Heart left ventricle (tissue), 16 donors: ENCODE measurements at regions not wholly inside any gene's neighbourhood (a gene's known extent, or its start where the extent isn't known, plus 50 kb on each side); places are given as distances from the start of the nearest gene placed in this dataset.
A peak's percentile ranks its signal among the peaks of the same experiment; 100 is the strongest.

Source experiments
- ATAC-seq, 4 donors: fragments of 200-7000 bp; cut with Tn5 transposase; one replicate each; pipeline ENCODE4 v1.9.1; 2020 to 2022; ENCODE audit warnings: moderate library complexity in 4 of 4, mild to moderate bottlenecking in 3 of 4, moderate number of reproducible peaks in 1 of 4
- DNase-seq, 5 donors: peaks; one replicate each; pipeline ENCODE4 v3.0.0-alpha.2; 2020
- H3K27ac ChIP-seq, 12 donors: fragments of 200-600 bp; sonication (generic) in 4 of 12; one replicate each; pipeline versions ENCODE4 v1.5.0 to v1.8.0; 2016 to 2022; ENCODE audit warnings: mild to moderate bottlenecking in 2 of 12
- H3K27me3 ChIP-seq, 9 donors: fragments of 200-600 bp; sonication (generic) in 2 of 9; one replicate each; pipeline versions ENCODE4 v1.5.1 to v1.8.0; 2016 to 2022; ENCODE audit warnings: mild to moderate bottlenecking in 3 of 9
- H3K36me3 ChIP-seq, 9 donors: fragments of 200-600 bp; sonication (generic) in 2 of 9; one replicate each; pipeline versions ENCODE4 v1.5.0 to v1.8.0; 2018 to 2022; ENCODE audit warnings: mild to moderate bottlenecking in 2 of 9
- H3K4me1 ChIP-seq, 12 donors: fragments of 200-600 bp; sonication (generic) in 4 of 12; one replicate each; pipeline versions ENCODE4 v1.5.0 to v1.8.0; 2016 to 2022; ENCODE audit warnings: mild to moderate bottlenecking in 3 of 12
- H3K4me3 ChIP-seq, 12 donors: fragments of 200-600 bp; sonication (generic) in 4 of 12; one replicate each; pipeline versions ENCODE4 v1.5.0 to v1.8.0; 2017 to 2022; ENCODE audit warnings: mild to moderate bottlenecking in 9 of 12, moderate library complexity in 4 of 12
- H3K9me3 ChIP-seq, 12 donors: fragments of 200-600 bp; sonication (generic) in 4 of 12; one replicate each; pipeline versions ENCODE4 v1.5.0 to v1.8.0; 2016 to 2022; ENCODE audit warnings: mild to moderate bottlenecking in 1 of 12
- POLR2A ChIP-seq, 2 donors: fragments of 450-650 bp; IDR thresholded peaks; one replicate each; pipeline ENCODE4 v1.6.1; 2017; ENCODE audit warnings: antibody characterized with exemption in 2 of 2, mild to moderate bottlenecking in 2 of 2, moderate library complexity in 2 of 2
- WGBS, 4 donors: extraction: QIAGEN DNeasy Blood & Tissue Kit in 2 of 4; methylation state at CpG; one replicate each; pipeline versions ENCODE4 v1.1.5 to v1.1.7; 2013 to 2018; 5-methylcytosine and 5-hydroxymethylcytosine counted together
- intact Hi-C, 10 donors: fragments of 100-400 bp; cut with DNase I; formaldehyde crosslinking; loops; one replicate each; pipeline versions ENCODE4 v1.11.1 to v1.14.2; 2022
- TF ChIP-seq, protein P1 (sequence below), 12 donors: fragments of 200-600 bp; sonication (generic) in 4 of 12; IDR thresholded peaks; one replicate each; pipeline versions ENCODE4 v1.5.0 to v1.8.0; 2018 to 2022; ENCODE audit warnings: antibody characterized with exemption in 12 of 12, mild to moderate bottlenecking in 5 of 12
- donor health status: ischemic (EF 13 %, LVEDD 7.1; RV severe dilation, severe dysfunction).
- donor health status: healthy with polysubstance abuse.
- donor health status: DM: no; HTN: yes; CAD: no.
- donor health status: DM: no; HTN: no; CAD: no.
- donor health status: ischemic (EF 25% LVEDD 6.9; RV normal size, moderate dysfunction).
- donor health status: ischemic (EF 25% LVEDD 5.7; RV mildly dilated, moderate dysfunction).
- donor health status: healthy.
- donor health status: DM: yes; HTN: yes; CAD: no.
- donor health status: ischemic (EF 35%, LVEDD 5.7; RV mildly dilated, moderate dysfunction).
- donor health status: nonischemic (EF 11% LVEDD 7.7; RV severe dilation, severe dysfunction).
- donor health status: DM: yes; HTN: yes; CAD: no.
- donor health status: PGD.
- donor health status: ischemic (EF 29% LVEDD 5.4; RV normal size, mild dysfunction).
- donor health status: nonischemic (EF 23%, LVEDD 6.1; RV moderate dilation, normal function).

GRCh38 chr3:21859124-21860081, 108.4 kb upstream of the ZNF385D start:
- no peak for TF ChIP-seq POLR2A (IDR thresholded peaks at IDR 0.05)
- TF ChIP-seq, protein P1, sequence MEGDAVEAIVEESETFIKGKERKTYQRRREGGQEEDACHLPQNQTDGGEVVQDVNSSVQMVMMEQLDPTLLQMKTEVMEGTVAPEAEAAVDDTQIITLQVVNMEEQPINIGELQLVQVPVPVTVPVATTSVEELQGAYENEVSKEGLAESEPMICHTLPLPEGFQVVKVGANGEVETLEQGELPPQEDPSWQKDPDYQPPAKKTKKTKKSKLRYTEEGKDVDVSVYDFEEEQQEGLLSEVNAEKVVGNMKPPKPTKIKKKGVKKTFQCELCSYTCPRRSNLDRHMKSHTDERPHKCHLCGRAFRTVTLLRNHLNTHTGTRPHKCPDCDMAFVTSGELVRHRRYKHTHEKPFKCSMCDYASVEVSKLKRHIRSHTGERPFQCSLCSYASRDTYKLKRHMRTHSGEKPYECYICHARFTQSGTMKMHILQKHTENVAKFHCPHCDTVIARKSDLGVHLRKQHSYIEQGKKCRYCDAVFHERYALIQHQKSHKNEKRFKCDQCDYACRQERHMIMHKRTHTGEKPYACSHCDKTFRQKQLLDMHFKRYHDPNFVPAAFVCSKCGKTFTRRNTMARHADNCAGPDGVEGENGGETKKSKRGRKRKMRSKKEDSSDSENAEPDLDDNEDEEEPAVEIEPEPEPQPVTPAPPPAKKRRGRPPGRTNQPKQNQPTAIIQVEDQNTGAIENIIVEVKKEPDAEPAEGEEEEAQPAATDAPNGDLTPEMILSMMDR (IDR thresholded peaks at IDR 0.05) = no peak
- Histone ChIP-seq H3K4me3 (no peak overlapping the region), H3K4me1 (peaks cover 0 to 13% (median 1%) of the 10 kb centered on the region in 12 donors), H3K27me3 (no peaks in the 10 kb centered on the region), H3K27ac (peak overlapping the region in 3 of 12 donors; percentile 22 to 30 (median 24)), H3K9me3 (no peaks in the 10 kb centered on the region), H3K36me3 (no peaks in the 10 kb centered on the region)
- intact Hi-C loops = no loop called here
- ATAC-seq (peak in 1 of 4 donors; percentile 60), DNase-seq (no peak)
- WGBS, 4 donors = 52 to 61% (median 57%) methylated on average over 10 of the region's 10 CpGs

DNA sequence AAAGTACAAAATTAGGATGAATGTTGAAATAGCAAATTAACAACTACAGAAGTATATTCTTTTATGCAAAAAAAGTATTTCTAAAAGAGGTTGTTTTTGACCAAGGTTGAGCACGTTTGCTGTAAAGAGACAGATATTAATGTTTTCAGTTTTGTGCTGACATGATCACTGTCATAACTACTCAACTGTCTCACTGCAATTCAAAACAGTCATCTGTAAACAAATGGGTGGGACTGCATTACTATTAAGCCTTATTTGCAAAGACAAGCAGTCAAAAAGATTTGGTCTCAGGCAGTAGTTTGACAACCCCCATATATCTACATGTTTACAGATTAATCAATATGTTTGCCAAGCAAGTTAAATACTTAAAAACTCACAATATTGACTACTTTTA, 109.1 kb upstream of the ZNF385D start:
- intact Hi-C loops = no loop called here
- H3K9me3 ChIP-seq = no peaks in the 10 kb centered on the region
- H3K27me3 ChIP-seq = no peaks in the 10 kb centered on the region
- no peak overlapping the region for H3K27ac ChIP-seq
- 54 to 75% (median 60%) methylated on average over 1 of the region's 1 CpG for WGBS, 4 donors
- ATAC-seq (no peak), DNase-seq (no peak)
- peaks cover 0 to 13% (median 1%) of the 10 kb centered on the region in 12 donors for H3K4me1 ChIP-seq
- no peak overlapping the region for H3K4me3 ChIP-seq
- TF ChIP-seq, protein P1 (IDR thresholded peaks at IDR 0.05) = no peak
- TF ChIP-seq POLR2A (IDR thresholded peaks at IDR 0.05) = no peak
- H3K36me3 ChIP-seq = no peaks in the 10 kb centered on the region

GRCh38 chr3:21860657-21861056, 109.6 kb upstream of the ZNF385D start:
- Histone ChIP-seq H3K27me3 (no peaks in the 10 kb centered on the region), H3K4me1 (peaks cover 0 to 13% (median 1%) of the 10 kb centered on the region in 12 donors), H3K27ac (no peak overlapping the region), H3K9me3 (no peaks in the 10 kb centered on the region), H3K4me3 (no peak overlapping the region), H3K36me3 (no peaks in the 10 kb centered on the region)
- WGBS, 4 donors = 77 to 92% (median 82%) methylated on average over 1 of the region's 1 CpG
- no peak for DNase-seq
- TF ChIP-seq, protein P1 (IDR thresholded peaks at IDR 0.05) = no peak
- TF ChIP-seq POLR2A (IDR thresholded peaks at IDR 0.05) = no peak
- intact Hi-C loops = no loop called here
- ATAC-seq = no peak

GRCh38 chr3:21876782-21877181, 125.8 kb upstream of the ZNF385D start:
- Histone ChIP-seq H3K27ac (no peak overlapping the region), H3K4me3 (no peak overlapping the region)
- WGBS, 4 donors = 86 to 91% (median 89%) methylated on average over 2 of the region's 2 CpGs

More at GRCh38 chr3:21876782-21877181, 125.8 kb upstream of the ZNF385D start:
- no peak for ATAC-seq
- Histone ChIP-seq H3K4me1 (no peaks in the 10 kb centered on the region), H3K9me3 (peaks cover 0 to 12% (median 0%) of the 10 kb centered on the region in 12 donors), H3K27me3 (no peaks in the 10 kb centered on the region), H3K36me3 (no peaks in the 10 kb centered on the region)
- DNase-seq = no peak
- TF ChIP-seq POLR2A (IDR thresholded peaks at IDR 0.05) = no peak
- TF ChIP-seq, protein P1 (IDR thresholded peaks at IDR 0.05) = no peak
- intact Hi-C loops = no loop called here
